Activated CD4-positive, alpha-beta T cell treated with anti-CD3 and anti-CD28 coated beads, Interleukin-2, amount 50 U/mL, for 1 hour (primary cell): ENCODE measurements at regions not wholly inside any gene's neighbourhood (a gene's known extent, or its start where the extent isn't known, plus 50 kb on each side); places are given as distances from the start of the nearest gene placed in this dataset.

Experiments
- DNase-seq: peaks from one replicate; pipeline ENCODE4 v3.0.0-alpha.2; 2020

- DNase-seq = no peak
Measured at GRCh38 chr10:113259576-113260226, 293.2 kb upstream of the HABP2 start.

- no peak for DNase-seq
Measured at GRCh38 chr10:113261161-113261560, 291.7 kb upstream of the HABP2 start.

GRCh38 chr10:113261611-113262091, 291.2 kb upstream of the HABP2 start:
- DNase-seq = no peak

- DNase-seq = no peak
Measured at GRCh38 chr10:113263056-113263455, 289.8 kb upstream of the HABP2 start.

- no peak for DNase-seq
Measured at GRCh38 chr10:113264333-113265131, 288.3 kb upstream of the HABP2 start.

- no peak for DNase-seq
Measured at GRCh38 chr10:113266147-113266546, 286.7 kb upstream of the HABP2 start.

GRCh38 chr10:113267619-113268562, 285.0 kb upstream of the HABP2 start:
- DNase-seq = no peak

GRCh38 chr10:113269333-113269732, 283.5 kb upstream of the HABP2 start:
- no peak for DNase-seq

GRCh38 chr10:113272511-113272910, 280.3 kb upstream of the HABP2 start:
- no peak for DNase-seq

GRCh38 chr10:113273181-113274163, 279.4 kb upstream of the HABP2 start:
- no peak for DNase-seq

GRCh38 chr10:113274176-113274829, 278.6 kb upstream of the HABP2 start:
- DNase-seq = no peak

GRCh38 chr10:113278221-113278620, 274.6 kb upstream of the HABP2 start:
- no peak for DNase-seq

- DNase-seq = no peak
Measured at GRCh38 chr10:113278664-113279063, 274.2 kb upstream of the HABP2 start.

- no peak for DNase-seq
Measured at GRCh38 chr10:113279262-113279661, 273.6 kb upstream of the HABP2 start.

GRCh38 chr10:113282564-113282963, 270.3 kb upstream of the HABP2 start:
- no peak for DNase-seq

- DNase-seq = no peak
Measured at GRCh38 chr10:113283189-113283588, 269.7 kb upstream of the HABP2 start.

GRCh38 chr10:113284635-113285034, 268.2 kb upstream of the HABP2 start:
- no peak for DNase-seq

- no peak for DNase-seq
Measured at GRCh38 chr10:113285305-113285704, 267.5 kb upstream of the HABP2 start.

- no peak for DNase-seq
Measured at GRCh38 chr10:113287592-113287991, 265.3 kb upstream of the HABP2 start.

GRCh38 chr10:113290137-113290536, 262.7 kb upstream of the HABP2 start:
- DNase-seq = no peak

GRCh38 chr10:113291413-113291812, 261.4 kb upstream of the HABP2 start:
- DNase-seq = no peak
